Mesendoderm (in vitro differentiated cells): ENCODE measurements at regions not wholly inside any gene's neighbourhood (a gene's known extent, or its start where the extent isn't known, plus 50 kb on each side); places are given as distances from the start of the nearest gene placed in this dataset.
A peak's percentile ranks its signal among the peaks of the same experiment; 100 is the strongest.

ENCODE experiments used
- DNase-seq: peaks from one replicate; pipeline ENCODE4 v3.0.0; 2013
- H2AK5ac ChIP-seq: 2 replicates; pipeline ENCODE4 v1.6.1; 2013; ENCODE audit warnings: low read length, inconsistent platforms
- H2BK120ac ChIP-seq: 2 replicates; pipeline ENCODE4 v1.6.1; 2013; ENCODE audit warnings: low read depth, mild to moderate bottlenecking, low read length, moderate library complexity, mixed read lengths
- H2BK15ac ChIP-seq: replicated peaks from 2 replicates; pipeline ENCODE4 v1.6.1; 2013; ENCODE audit warnings: low read depth, mild to moderate bottlenecking, moderate library complexity
- H2BK5ac ChIP-seq: 2 replicates; pipeline ENCODE4 v1.6.1; 2013; ENCODE audit warnings: low read length, inconsistent platforms
- H3K18ac ChIP-seq: 2 replicates; pipeline ENCODE4 v1.6.1; 2013; ENCODE audit warnings: mild to moderate bottlenecking, low read length, mixed read lengths
- H3K23ac ChIP-seq: one replicate; pipeline ENCODE4 v1.6.1; 2013; ENCODE audit warnings: low read length
- H3K27ac ChIP-seq: 2 replicates; pipeline ENCODE4 v1.5.1; 2013; ENCODE audit warnings: low read depth, mild to moderate bottlenecking, inconsistent platforms, low read length, moderate library complexity
- H3K27me3 ChIP-seq: 2 replicates; pipeline ENCODE4 v1.6.1; 2013; ENCODE audit warnings: low read length, control low read depth, mild to moderate bottlenecking, inconsistent platforms; ENCODE audit not compliant: insufficient read depth, poor library complexity
- H3K36me3 ChIP-seq: 2 replicates; pipeline ENCODE4 v1.6.1; 2013; ENCODE audit warnings: low read length, inconsistent platforms; ENCODE audit not compliant: control insufficient read depth, insufficient read depth
- H3K4ac ChIP-seq: one replicate; pipeline ENCODE4 v1.6.1; 2013; ENCODE audit warnings: low read depth, mild to moderate bottlenecking, low read length, moderate library complexity
- H3K4me1 ChIP-seq: 2 replicates; pipeline ENCODE4 v1.6.1; 2013; ENCODE audit warnings: low read depth, low read length, inconsistent platforms; ENCODE audit not compliant: control insufficient read depth
- H3K4me2 ChIP-seq: 2 replicates; pipeline ENCODE4 v1.6.1; 2013; ENCODE audit warnings: low read length
- H3K4me3 ChIP-seq: 2 replicates; pipeline ENCODE4 v1.5.1; 2013; ENCODE audit warnings: mild to moderate bottlenecking, low read length
- H3K56ac ChIP-seq: one replicate; pipeline ENCODE4 v1.6.1; 2013; ENCODE audit warnings: low read length
- H3K79me1 ChIP-seq: 2 replicates; pipeline ENCODE4 v1.6.1; 2013; ENCODE audit warnings: low read length, inconsistent platforms
- H3K79me2 ChIP-seq: 2 replicates; pipeline ENCODE4 v1.6.1; 2013; ENCODE audit warnings: mild to moderate bottlenecking, low read length; ENCODE audit not compliant: control insufficient read depth, insufficient read depth
- H3K9ac ChIP-seq: 2 replicates; pipeline ENCODE4 v1.6.1; 2013; ENCODE audit warnings: low read length, inconsistent platforms
- H4K5ac ChIP-seq: one replicate; pipeline ENCODE4 v1.6.1; 2013; ENCODE audit warnings: low read length
- H4K8ac ChIP-seq: one replicate; pipeline ENCODE4 v1.6.1; 2013; ENCODE audit warnings: low read depth, mild to moderate bottlenecking, control low read depth, low read length, moderate library complexity
- WGBS: extraction: QIAGEN DNeasy Blood & Tissue Kit; methylation state at CpG from one replicate; pipeline ENCODE4 v1.1.7; 2013; ENCODE audit warnings: low lambda C conversion rate, missing lambda C conversion rate; ENCODE audit not compliant: insufficient coverage; ENCODE audit errors: extremely low coverage; 5-methylcytosine and 5-hydroxymethylcytosine counted together

DNA sequence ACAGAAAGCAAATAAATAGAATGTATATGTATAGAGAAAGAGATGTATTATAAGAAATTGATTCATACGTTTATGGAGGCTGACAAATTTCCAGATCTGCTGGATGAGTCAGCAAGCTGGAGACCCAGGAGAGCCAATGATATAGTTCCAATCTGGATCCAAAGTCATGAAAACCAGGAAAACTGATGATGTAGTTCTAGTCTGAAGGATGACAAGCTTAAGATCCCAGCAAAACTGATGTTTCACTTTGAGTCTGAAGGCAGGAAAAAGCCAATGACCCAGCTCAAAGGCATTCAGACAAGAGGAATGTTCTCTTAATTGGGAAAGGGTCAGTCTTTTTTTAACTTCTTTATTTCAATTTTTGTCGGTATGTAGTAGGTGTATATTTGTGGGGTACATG is 102.6 kb downstream of the LHFPL1 start:
- Histone ChIP-seq H3K18ac (no peak overlapping the region), H3K4me2 (no peak overlapping the region), H2AK5ac (no peak overlapping the region), H3K23ac (no peak overlapping the region), H3K4me3 (no peak overlapping the region), H2BK5ac (no peak overlapping the region), H3K27ac (no peak overlapping the region), H3K79me2 (no peaks in the 10 kb centered on the region), H3K79me1 (no peaks in the 10 kb centered on the region), H3K9ac (no peak overlapping the region), H2BK15ac (no peak overlapping the region), H3K4ac (no peak overlapping the region), H3K56ac (no peak overlapping the region), H3K36me3 (no peaks in the 10 kb centered on the region), H3K27me3 (no peaks in the 10 kb centered on the region), H2BK120ac (no peak overlapping the region), H3K4me1 (no peaks in the 10 kb centered on the region), H4K8ac (no peak overlapping the region), H4K5ac (no peak overlapping the region)
- peak; percentile 8 for DNase-seq
- 100% methylated on average over 1 of the region's 2 CpGs for WGBS

DNA sequence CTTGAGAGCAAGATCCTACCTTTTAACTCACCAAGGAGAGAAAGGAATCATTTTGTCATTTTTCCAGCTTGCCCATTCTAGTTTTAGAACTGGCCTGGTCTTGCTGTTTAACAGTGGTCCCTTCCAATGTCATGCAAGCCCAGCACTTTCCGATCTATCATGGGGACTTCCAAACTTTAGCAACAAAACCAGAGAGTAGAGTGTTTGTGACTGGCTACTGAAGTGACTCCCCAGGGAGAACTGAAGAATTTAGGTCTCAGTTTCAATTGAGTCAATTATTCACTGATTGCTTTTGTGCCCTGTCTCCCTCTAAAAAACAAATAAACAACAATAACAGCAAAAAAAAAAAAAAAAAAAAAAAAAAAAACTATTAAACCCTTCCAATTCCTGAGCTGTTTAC is 108.3 kb downstream of the LHFPL1 start:
- H3K4me3 ChIP-seq: no peak overlapping the region
- no CpG with 5 or more reads among the region's 1 CpG for WGBS
- no peaks in the 10 kb centered on the region for H3K36me3 ChIP-seq
- H3K27me3 ChIP-seq: no peaks in the 10 kb centered on the region
- no peak overlapping the region for H3K4ac ChIP-seq
- H4K5ac ChIP-seq: no peak overlapping the region
- H3K4me1 ChIP-seq: no peaks in the 10 kb centered on the region
- H3K56ac ChIP-seq: no peak overlapping the region
- no peak overlapping the region for H2AK5ac ChIP-seq
- H2BK120ac ChIP-seq: no peak overlapping the region
- H3K4me2 ChIP-seq: no peak overlapping the region
- H3K9ac ChIP-seq: no peak overlapping the region
- H3K18ac ChIP-seq: no peak overlapping the region
- H2BK15ac ChIP-seq: no peak overlapping the region
- H2BK5ac ChIP-seq: no peak overlapping the region
- H3K79me1 ChIP-seq: no peaks in the 10 kb centered on the region
- H3K23ac ChIP-seq: no peak overlapping the region
- H3K79me2 ChIP-seq: no peaks in the 10 kb centered on the region
- DNase-seq: no peak
- no peak overlapping the region for H4K8ac ChIP-seq
- H3K27ac ChIP-seq: no peak overlapping the region

DNA sequence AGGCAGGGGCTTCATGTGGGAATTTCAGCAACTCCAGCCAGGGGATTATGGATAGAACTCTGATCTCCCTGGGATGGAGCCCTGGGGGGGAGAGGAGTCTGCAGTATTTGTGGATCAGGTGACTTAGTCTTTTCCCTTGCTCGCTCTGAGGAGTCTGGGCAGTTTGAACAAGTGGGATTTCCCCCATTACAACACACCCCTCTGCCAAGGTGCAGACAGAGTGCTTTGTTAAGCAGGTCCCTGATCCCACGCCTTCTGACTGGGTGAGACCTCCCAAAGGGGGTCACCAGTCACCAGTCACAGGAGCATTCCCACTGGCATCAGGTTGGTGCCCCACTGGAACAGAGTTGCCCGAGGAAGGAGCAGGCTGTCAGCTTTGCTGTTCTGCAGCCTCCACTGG is 123.9 kb downstream of the LHFPL1 start:
- Histone ChIP-seq H4K8ac (no peak overlapping the region), H3K4me1 (no peaks in the 10 kb centered on the region), H4K5ac (no peak overlapping the region), H3K36me3 (no peaks in the 10 kb centered on the region), H3K9ac (no peak overlapping the region), H3K23ac (no peak overlapping the region), H3K4me3 (no peak overlapping the region), H3K4ac (no peak overlapping the region), H3K79me2 (no peaks in the 10 kb centered on the region), H3K27me3 (no peaks in the 10 kb centered on the region), H3K56ac (no peak overlapping the region), H3K18ac (no peak overlapping the region), H3K4me2 (no peak overlapping the region), H2BK120ac (no peak overlapping the region), H2BK5ac (no peak overlapping the region), H3K79me1 (no peaks in the 10 kb centered on the region), H2BK15ac (no peak overlapping the region), H3K27ac (no peak overlapping the region), H2AK5ac (no peak overlapping the region)
- no peak for DNase-seq
- no CpG with 5 or more reads among the region's 3 CpGs for WGBS

DNA sequence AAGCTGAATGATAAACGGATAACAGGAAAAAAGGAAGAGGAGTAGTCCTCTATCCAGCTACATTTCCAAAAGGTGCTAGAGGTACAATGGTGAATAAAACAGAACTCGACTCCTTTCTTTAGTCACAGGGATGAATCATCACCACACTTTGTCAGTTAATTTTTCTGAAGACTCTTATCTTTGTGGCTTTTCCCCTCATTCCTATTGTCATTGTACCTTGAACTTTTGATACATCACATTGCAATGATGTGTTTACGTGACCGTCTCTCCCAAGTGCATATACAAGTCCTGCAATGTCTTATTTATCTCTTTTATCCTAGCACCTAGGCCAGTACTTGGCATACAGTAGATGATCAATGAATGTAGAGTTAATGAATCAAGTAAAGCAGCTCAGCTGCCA is 134.7 kb downstream of the LHFPL1 start:
- Histone ChIP-seq H3K27ac (no peak overlapping the region), H3K4me2 (no peak overlapping the region), H3K27me3 (no peaks in the 10 kb centered on the region), H3K56ac (no peak overlapping the region), H2BK5ac (no peak overlapping the region), H3K23ac (no peak overlapping the region), H3K36me3 (no peaks in the 10 kb centered on the region), H2BK120ac (no peak overlapping the region), H3K18ac (no peak overlapping the region), H3K4me1 (no peaks in the 10 kb centered on the region), H2AK5ac (no peak overlapping the region), H3K79me1 (no peaks in the 10 kb centered on the region), H3K4me3 (no peak overlapping the region), H3K4ac (no peak overlapping the region), H2BK15ac (no peak overlapping the region), H4K8ac (no peak overlapping the region), H4K5ac (no peak overlapping the region), H3K9ac (no peak overlapping the region), H3K79me2 (no peaks in the 10 kb centered on the region)
- WGBS: no CpG with 5 or more reads among the region's 4 CpGs
- no peak for DNase-seq

DNA sequence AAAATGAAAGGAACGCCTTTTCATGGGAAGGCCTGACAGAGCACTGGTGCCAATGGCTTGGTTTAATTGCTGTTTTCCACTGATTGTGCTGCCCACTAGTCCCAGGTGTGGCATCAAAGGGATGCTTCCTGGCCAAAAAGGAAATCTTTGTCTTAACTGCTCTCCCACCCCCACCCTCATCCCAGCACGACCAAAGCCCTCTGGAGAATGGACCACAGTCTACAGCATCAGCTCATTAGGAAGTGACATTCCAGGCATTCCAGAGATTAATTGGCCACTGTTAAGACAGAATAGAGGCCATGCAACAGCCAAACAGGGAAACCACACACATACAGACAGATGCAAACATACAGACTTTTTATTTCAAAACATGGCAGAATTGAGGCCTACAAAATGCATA is 143.2 kb downstream of the LHFPL1 start:
- Histone ChIP-seq H3K9ac (no peak overlapping the region), H3K56ac (peak overlapping the region; percentile 30), H4K8ac (no peak overlapping the region), H3K27ac (no peak overlapping the region), H2BK5ac (no peak overlapping the region), H2AK5ac (no peak overlapping the region), H4K5ac (no peak overlapping the region), H3K79me2 (no peaks in the 10 kb centered on the region), H3K4me3 (no peak overlapping the region), H3K4me1 (no peaks in the 10 kb centered on the region), H3K18ac (no peak overlapping the region), H3K4me2 (no peak overlapping the region), H2BK120ac (no peak overlapping the region), H3K4ac (no peak overlapping the region), H3K36me3 (no peaks in the 10 kb centered on the region), H3K79me1 (no peaks in the 10 kb centered on the region), H2BK15ac (no peak overlapping the region), H3K27me3 (no peaks in the 10 kb centered on the region), H3K23ac (no peak overlapping the region)
- peak; percentile 91 for DNase-seq
- no CpG with 5 or more reads among the region's 2 CpGs for WGBS

DNA sequence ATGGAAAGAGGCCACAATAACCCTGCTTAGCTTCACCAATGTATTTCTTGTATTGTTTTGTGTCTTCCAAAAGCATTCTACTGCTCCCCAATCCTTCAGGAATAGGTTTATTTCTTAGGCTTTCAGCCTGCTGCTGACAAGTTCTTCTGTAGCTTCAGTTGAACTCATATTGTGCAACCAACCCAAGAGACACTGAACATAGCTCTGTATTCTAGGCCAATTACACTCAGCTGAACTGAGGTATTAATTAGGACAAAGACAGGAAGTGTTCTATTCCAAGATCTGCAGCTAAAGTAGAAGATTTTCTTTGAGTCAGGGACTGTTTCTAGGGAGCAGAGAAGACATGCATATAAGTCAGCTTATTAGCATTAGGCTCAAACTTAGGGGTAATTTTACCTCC is 151.8 kb downstream of the LHFPL1 start:
- Histone ChIP-seq H2BK15ac (no peak overlapping the region), H3K56ac (no peak overlapping the region), H3K79me1 (no peaks in the 10 kb centered on the region), H2BK5ac (no peak overlapping the region), H3K23ac (no peak overlapping the region), H4K5ac (no peak overlapping the region), H3K4me3 (no peak overlapping the region), H3K18ac (no peak overlapping the region), H3K4me1 (no peaks in the 10 kb centered on the region), H3K4me2 (no peak overlapping the region), H2BK120ac (no peak overlapping the region), H3K27me3 (no peaks in the 10 kb centered on the region), H3K4ac (no peak overlapping the region), H3K36me3 (no peaks in the 10 kb centered on the region), H3K9ac (no peak overlapping the region), H4K8ac (no peak overlapping the region), H2AK5ac (no peak overlapping the region), H3K79me2 (no peaks in the 10 kb centered on the region), H3K27ac (no peak overlapping the region)
- no peak for DNase-seq
